Effector memory CD8-positive, alpha-beta T cell (primary cell): ENCODE measurements at regions not wholly inside any gene's neighbourhood (a gene's known extent, or its start where the extent isn't known, plus 50 kb on each side); places are given as distances from the start of the nearest gene placed in this dataset.

Experiments used
- ATAC-seq: fragments of 150-1000 bp; cut with Tn5 transposase; replicated peaks from 2 replicates; pipeline ENCODE4 v1.10.0; 2021; ENCODE audit warnings: mild to moderate bottlenecking, moderate library complexity
- DNase-seq, 3 experiments: peaks; one replicate each; pipeline ENCODE4 v3.0.0; 2021
- H3K27ac Mint-ChIP-seq, 2 donors: one replicate each; pipeline ENCODE4 v1.8.0; 2022; ENCODE audit warnings: mild to moderate bottlenecking in 2 of 2, mixed read lengths in 2 of 2, moderate library complexity in 2 of 2
- H3K27me3 Mint-ChIP-seq, 2 donors: one replicate each; pipeline ENCODE4 v1.8.0; 2022; ENCODE audit warnings: mixed read lengths in 2 of 2
- H3K36me3 Mint-ChIP-seq: one replicate; pipeline ENCODE4 v1.8.0; 2022; ENCODE audit warnings: mild to moderate bottlenecking, moderate library complexity, mixed read lengths; ENCODE audit not compliant: insufficient read depth
- H3K4me1 Mint-ChIP-seq, 2 donors: one replicate each; pipeline ENCODE4 v1.8.0; 2022; ENCODE audit warnings: low read depth in 2 of 2, mixed read lengths in 2 of 2
- H3K4me3 Mint-ChIP-seq, 2 donors: one replicate each; pipeline ENCODE4 v1.8.0; 2022; ENCODE audit warnings: mild to moderate bottlenecking in 2 of 2, mixed read lengths in 2 of 2, moderate library complexity in 2 of 2
- H3K9me3 Mint-ChIP-seq, 2 donors: one replicate each; pipeline ENCODE4 v1.8.0; 2022; ENCODE audit warnings: mixed read lengths in 2 of 2

- no peaks in the 10 kb centered on the region for H3K36me3 Mint-ChIP-seq
- no peak for ATAC-seq
- DNase-seq = no peak
- H3K27ac Mint-ChIP-seq = no peak overlapping the region
- H3K27me3 Mint-ChIP-seq = no peaks in the 10 kb centered on the region
- no peaks in the 10 kb centered on the region for H3K4me1 Mint-ChIP-seq
- no peak overlapping the region for H3K4me3 Mint-ChIP-seq
- peaks cover 13 to 14% of the 10 kb centered on the region in 2 donors for H3K9me3 Mint-ChIP-seq
These were observed 598.4 kb upstream of the FAM241A start for GRCh38 chr4:111546881-111547280.

GRCh38 chr4:111556141-111556781 is 589.0 kb upstream of the FAM241A start:
- Mint-ChIP-seq H3K36me3 (no peaks in the 10 kb centered on the region), H3K4me3 (no peak overlapping the region), H3K4me1 (no peaks in the 10 kb centered on the region), H3K27ac (no peak overlapping the region), H3K27me3 (no peaks in the 10 kb centered on the region), H3K9me3 (peaks cover 7 to 8% of the 10 kb centered on the region in 2 donors)
- DNase-seq = no peak
- ATAC-seq = no peak

- Mint-ChIP-seq H3K9me3 (peaks cover 2 to 8% of the 10 kb centered on the region in 2 donors), H3K36me3 (no peaks in the 10 kb centered on the region), H3K4me1 (no peaks in the 10 kb centered on the region), H3K27me3 (no peaks in the 10 kb centered on the region), H3K4me3 (no peak overlapping the region), H3K27ac (no peak overlapping the region)
- DNase-seq (no peak), ATAC-seq (no peak)
These were observed 588.4 kb upstream of the FAM241A start for GRCh38 chr4:111556851-111557250.

GRCh38 chr4:111562826-111563225 is 582.4 kb upstream of the FAM241A start:
- ATAC-seq = no peak
- H3K4me1 Mint-ChIP-seq = no peaks in the 10 kb centered on the region
- H3K27ac Mint-ChIP-seq = no peak overlapping the region
- H3K36me3 Mint-ChIP-seq = no peaks in the 10 kb centered on the region
- peaks cover 6 to 10% of the 10 kb centered on the region in 2 donors for H3K9me3 Mint-ChIP-seq
- no peak overlapping the region for H3K4me3 Mint-ChIP-seq
- no peak for DNase-seq
- no peaks in the 10 kb centered on the region for H3K27me3 Mint-ChIP-seq

GRCh38 chr4:111572470-111572869 is 572.8 kb upstream of the FAM241A start:
- Mint-ChIP-seq H3K36me3 (no peaks in the 10 kb centered on the region), H3K4me1 (no peaks in the 10 kb centered on the region), H3K27ac (no peak overlapping the region), H3K27me3 (no peaks in the 10 kb centered on the region), H3K9me3 (peaks cover 0 to 6% of the 10 kb centered on the region in 2 donors), H3K4me3 (no peak overlapping the region)
- ATAC-seq = no peak
- no peak for DNase-seq

- H3K4me3 Mint-ChIP-seq = no peak overlapping the region
- H3K27me3 Mint-ChIP-seq = no peaks in the 10 kb centered on the region
- H3K4me1 Mint-ChIP-seq = no peaks in the 10 kb centered on the region
- H3K9me3 Mint-ChIP-seq = peaks cover 0 to 4% of the 10 kb centered on the region in 2 donors
- H3K27ac Mint-ChIP-seq = no peak overlapping the region
- no peak for DNase-seq
- no peaks in the 10 kb centered on the region for H3K36me3 Mint-ChIP-seq
- ATAC-seq = no peak
These were observed 571.9 kb upstream of the FAM241A start for GRCh38 chr4:111573386-111573785.

GRCh38 chr4:111579767-111580166 is 565.5 kb upstream of the FAM241A start:
- no peaks in the 10 kb centered on the region for H3K27me3 Mint-ChIP-seq
- no peak overlapping the region for H3K4me3 Mint-ChIP-seq
- DNase-seq (no peak), ATAC-seq (no peak)
- H3K36me3 Mint-ChIP-seq = no peaks in the 10 kb centered on the region
- peaks cover 6 to 10% of the 10 kb centered on the region in 2 donors for H3K9me3 Mint-ChIP-seq
- no peak overlapping the region for H3K27ac Mint-ChIP-seq
- H3K4me1 Mint-ChIP-seq = no peaks in the 10 kb centered on the region

- Mint-ChIP-seq H3K9me3 (peaks cover 8 to 9% of the 10 kb centered on the region in 2 donors), H3K27ac (no peak overlapping the region), H3K4me3 (no peak overlapping the region), H3K27me3 (no peaks in the 10 kb centered on the region), H3K4me1 (no peaks in the 10 kb centered on the region), H3K36me3 (no peaks in the 10 kb centered on the region)
- ATAC-seq = no peak
- no peak for DNase-seq
These were observed 549.8 kb upstream of the FAM241A start for GRCh38 chr4:111595456-111595855.

GRCh38 chr4:111596491-111596890 is 548.8 kb upstream of the FAM241A start:
- Mint-ChIP-seq H3K4me1 (no peaks in the 10 kb centered on the region), H3K27ac (no peak overlapping the region), H3K9me3 (peaks cover 8 to 9% of the 10 kb centered on the region in 2 donors), H3K27me3 (no peaks in the 10 kb centered on the region), H3K36me3 (no peaks in the 10 kb centered on the region), H3K4me3 (no peak overlapping the region)
- ATAC-seq = no peak
- DNase-seq = no peak

- Mint-ChIP-seq H3K9me3 (peaks cover 7 to 13% of the 10 kb centered on the region in 2 donors), H3K4me1 (no peaks in the 10 kb centered on the region), H3K27ac (no peak overlapping the region), H3K4me3 (no peak overlapping the region), H3K36me3 (no peaks in the 10 kb centered on the region), H3K27me3 (no peaks in the 10 kb centered on the region)
- ATAC-seq (no peak), DNase-seq (no peak)
These were observed 543.6 kb upstream of the FAM241A start for GRCh38 chr4:111601671-111602070.

- H3K27ac Mint-ChIP-seq = no peak overlapping the region
These were observed 542.4 kb upstream of the FAM241A start for GRCh38 chr4:111602848-111603247.

GRCh38 chr4:111605111-111605510 is 540.1 kb upstream of the FAM241A start:
- ATAC-seq (no peak), DNase-seq (no peak)
- H3K4me3 Mint-ChIP-seq = no peak overlapping the region
- H3K27me3 Mint-ChIP-seq = no peaks in the 10 kb centered on the region
- no peaks in the 10 kb centered on the region for H3K36me3 Mint-ChIP-seq
- H3K27ac Mint-ChIP-seq = no peak overlapping the region
- H3K9me3 Mint-ChIP-seq = peaks cover 5 to 8% of the 10 kb centered on the region in 2 donors
- no peaks in the 10 kb centered on the region for H3K4me1 Mint-ChIP-seq

More at GRCh38 chr4:111602848-111603247, 542.4 kb upstream of the FAM241A start:
- peaks cover 5 to 8% of the 10 kb centered on the region in 2 donors for H3K9me3 Mint-ChIP-seq
- no peak overlapping the region for H3K4me3 Mint-ChIP-seq
- H3K4me1 Mint-ChIP-seq = no peaks in the 10 kb centered on the region
- DNase-seq (no peak), ATAC-seq (no peak)
- no peaks in the 10 kb centered on the region for H3K36me3 Mint-ChIP-seq
- no peaks in the 10 kb centered on the region for H3K27me3 Mint-ChIP-seq

- DNase-seq = no peak
- Mint-ChIP-seq H3K27ac (no peak overlapping the region), H3K27me3 (no peaks in the 10 kb centered on the region), H3K4me3 (no peak overlapping the region), H3K4me1 (no peaks in the 10 kb centered on the region), H3K36me3 (no peaks in the 10 kb centered on the region), H3K9me3 (peaks cover 0 to 11% of the 10 kb centered on the region in 2 donors)
- ATAC-seq = no peak
These were observed 534.6 kb upstream of the FAM241A start for GRCh38 chr4:111610681-111611080.

GRCh38 chr4:111618908-111619307 is 526.3 kb upstream of the FAM241A start:
- Mint-ChIP-seq H3K4me1 (no peaks in the 10 kb centered on the region), H3K4me3 (no peak overlapping the region), H3K27ac (no peak overlapping the region), H3K9me3 (peaks cover 1 to 11% of the 10 kb centered on the region in 2 donors), H3K36me3 (no peaks in the 10 kb centered on the region), H3K27me3 (no peaks in the 10 kb centered on the region)
- DNase-seq (no peak), ATAC-seq (no peak)
